ENCODE measurements at regions not wholly inside any gene's neighbourhood (a gene's known extent, or its start where the extent isn't known, plus 50 kb on each side); places are given as distances from the start of the nearest gene placed in this dataset.

GRCh38 chr17:72404872-72405271 is 284.1 kb downstream of the SOX9 start:
- BruUV-seq (replicated peaks): no TSS peak
- H3K36me3 ChIP-seq (ENCODE audit: control insufficient read depth, insufficient read depth, low read length): 0 out of 2 replicates have a peak, but pooled peaks cover 5% of the 10 kb centered on the region
- TF ChIP-seq CTCF (IDR thresholded peaks at IDR 0.05; ENCODE audit: insufficient read depth in 1 of 2, low read depth in 1 of 2, low read length in 1 of 2, severe bottlenecking in 1 of 2, unreplicated experiment in 1 of 2): no peak
- no peak overlapping the region for H3K4me3 ChIP-seq (ENCODE audit: low read depth, low read length)
- H3K4me1 Mint-ChIP-seq (ENCODE audit: low read depth, unreplicated experiment): peaks cover 60% of the 10 kb centered on the region
- H3K36me3 Mint-ChIP-seq (ENCODE audit: insufficient read depth, unreplicated experiment): peaks cover 26% of the 10 kb centered on the region
- H3K4me3 Mint-ChIP-seq (ENCODE audit: unreplicated experiment): no peak overlapping the region
- no peaks in the 10 kb centered on the region for H3K27me3 ChIP-seq (replicated peaks; ENCODE audit: control insufficient read depth, insufficient read depth, low read length)
- ChIA-PET POLR2A (no interaction called here), CTCF (no interaction called here)
- no peak for DNase-seq
- peak overlapping the region; percentile 97 for H3K27ac Mint-ChIP-seq (ENCODE audit: unreplicated experiment)
- H3K4me1 ChIP-seq: peaks cover 93% of the 10 kb centered on the region
- H3K9me3 Mint-ChIP-seq (ENCODE audit: unreplicated experiment): peaks cover 12% of the 10 kb centered on the region
- H3K9me3 ChIP-seq: 0 out of 2 replicates have a peak, but pooled peaks cover 3% of the 10 kb centered on the region
- no peaks in the 10 kb centered on the region for H3K27me3 Mint-ChIP-seq (ENCODE audit: insufficient read depth, unreplicated experiment)
- intact Hi-C loops (cut with micrococcal nuclease; ENCODE audit: unreplicated experiment): loop anchor here (1.0 to 5.0 kb wide), 3 partner anchors 8 to 118 kb away; no protein-coding TSS in a partner anchor

GRCh38 chr17:72405662-72406230 is 284.9 kb downstream of the SOX9 start:
- Histone ChIP-seq H3K36me3 (ENCODE audit: control insufficient read depth, insufficient read depth, low read length) (0 out of 2 replicates have a peak, but pooled peaks cover 5% of the 10 kb centered on the region), H3K4me1 (peaks cover 93% of the 10 kb centered on the region), H3K27me3 (replicated peaks; ENCODE audit: control insufficient read depth, insufficient read depth, low read length) (no peaks in the 10 kb centered on the region), H3K9me3 (0 out of 2 replicates have a peak, but pooled peaks cover 3% of the 10 kb centered on the region), H3K4me3 (ENCODE audit: low read depth, low read length) (no peak overlapping the region)
- CTCF ChIA-PET: no interaction called here
- H3K4me3 Mint-ChIP-seq (ENCODE audit: unreplicated experiment): no peak overlapping the region
- intact Hi-C loops (cut with micrococcal nuclease; ENCODE audit: unreplicated experiment): loop anchor here (2.0 kb wide), 1 partner anchor 59 kb away; no protein-coding TSS in a partner anchor
- H3K9me3 Mint-ChIP-seq (ENCODE audit: unreplicated experiment): peaks cover 12% of the 10 kb centered on the region
- H3K4me1 Mint-ChIP-seq (ENCODE audit: low read depth, unreplicated experiment): peaks cover 52% of the 10 kb centered on the region
- H3K27me3 Mint-ChIP-seq (ENCODE audit: insufficient read depth, unreplicated experiment): no peaks in the 10 kb centered on the region
- no peak for TF ChIP-seq CTCF (IDR thresholded peaks at IDR 0.05; ENCODE audit: insufficient read depth in 1 of 2, low read depth in 1 of 2, low read length in 1 of 2, severe bottlenecking in 1 of 2, unreplicated experiment in 1 of 2)
- BruUV-seq (replicated peaks): no TSS peak
- POLR2A ChIA-PET: no interaction called here
- peaks cover 25% of the 10 kb centered on the region for H3K36me3 Mint-ChIP-seq (ENCODE audit: insufficient read depth, unreplicated experiment)
- H3K27ac Mint-ChIP-seq (ENCODE audit: unreplicated experiment): peak overlapping the region; percentile 97
- DNase-seq: no peak

DNA sequence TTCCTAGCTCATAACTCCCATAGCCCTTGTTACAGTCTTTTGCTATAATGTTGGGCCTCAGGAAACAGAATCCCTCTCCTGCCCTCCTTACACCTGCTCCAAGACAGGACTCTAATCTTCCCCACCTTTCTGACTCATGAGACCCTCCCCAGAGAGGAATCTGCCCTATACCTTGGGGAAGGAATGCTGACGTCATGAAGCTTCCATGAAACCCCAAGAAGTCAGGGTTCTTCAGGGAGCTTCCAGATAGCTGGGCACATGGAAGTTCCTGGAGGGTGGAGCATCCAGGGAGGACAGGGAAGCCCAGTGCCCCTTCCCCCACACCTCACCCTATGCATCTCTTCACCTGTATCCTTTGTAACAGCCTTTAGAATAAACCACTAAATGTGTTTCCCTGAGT is 285.7 kb downstream of the SOX9 start:
- POLR2A ChIA-PET: no interaction called here
- Mint-ChIP-seq H3K9me3 (ENCODE audit: unreplicated experiment) (peaks cover 12% of the 10 kb centered on the region), H3K27ac (ENCODE audit: unreplicated experiment) (peak overlapping the region; percentile 97), H3K36me3 (ENCODE audit: insufficient read depth, unreplicated experiment) (peaks cover 25% of the 10 kb centered on the region), H3K27me3 (ENCODE audit: insufficient read depth, unreplicated experiment) (no peaks in the 10 kb centered on the region), H3K4me3 (ENCODE audit: unreplicated experiment) (no peak overlapping the region), H3K4me1 (ENCODE audit: low read depth, unreplicated experiment) (peaks cover 50% of the 10 kb centered on the region)
- no peaks in the 10 kb centered on the region for H3K27me3 ChIP-seq (replicated peaks; ENCODE audit: control insufficient read depth, insufficient read depth, low read length)
- no peak for TF ChIP-seq CTCF (IDR thresholded peaks at IDR 0.05; ENCODE audit: insufficient read depth in 1 of 2, low read depth in 1 of 2, low read length in 1 of 2, severe bottlenecking in 1 of 2, unreplicated experiment in 1 of 2)
- H3K9me3 ChIP-seq: 0 out of 2 replicates have a peak, but pooled peaks cover 3% of the 10 kb centered on the region
- H3K4me3 ChIP-seq (ENCODE audit: low read depth, low read length): no peak overlapping the region
- 0 out of 2 replicates have a peak, but pooled peaks cover 5% of the 10 kb centered on the region for H3K36me3 ChIP-seq (ENCODE audit: control insufficient read depth, insufficient read depth, low read length)
- DNase-seq: peak in 1 of 2 experiments; percentile 72
- no TSS peak for BruUV-seq (replicated peaks)
- H3K4me1 ChIP-seq: peaks cover 93% of the 10 kb centered on the region
- intact Hi-C loops (cut with micrococcal nuclease; ENCODE audit: unreplicated experiment): no loop called here
- CTCF ChIA-PET: no interaction called here

All from Caco-2 (cell line).